Liver (tissue), 3 donors: ENCODE measurements at regions not wholly inside any gene's neighbourhood (a gene's known extent, or its start where the extent isn't known, plus 50 kb on each side); places are given as distances from the start of the nearest gene placed in this dataset.

Source experiments
- GABPA ChIP-seq, 2 donors: IDR thresholded peaks in 1 of 2; conservative IDR thresholded peaks in 1 of 2; 2 replicates each; pipeline ENCODE4 v1.6.1; 2016; ENCODE audit warnings: antibody characterized with exemption in 2 of 2, mild to moderate bottlenecking in 1 of 2, moderate library complexity in 1 of 2
- JUND ChIP-seq, 2 donors: IDR thresholded peaks; 2 replicates each; pipeline ENCODE4 v1.6.1; 2016; ENCODE audit warnings: antibody characterized with exemption in 2 of 2
- RAD21 ChIP-seq, 2 donors: IDR thresholded peaks; 2 replicates each; pipeline ENCODE4 v1.6.1; 2016; ENCODE audit warnings: antibody characterized with exemption in 2 of 2, mild to moderate bottlenecking in 2 of 2
- SP1 ChIP-seq: IDR thresholded peaks from 2 replicates; pipeline ENCODE4 v1.6.1; 2018; ENCODE audit warnings: antibody characterized with exemption, mild to moderate bottlenecking
- TF ChIP-seq, protein P1 (sequence below): fragments of 150-350 bp; IDR thresholded peaks from 2 replicates; pipeline ENCODE4 v1.5.1; 2017; ENCODE audit warnings: improper control_type of control experiment, low read depth, low read length; ENCODE audit not compliant: missing input control
- TF ChIP-seq, protein P2 (sequence below): IDR thresholded peaks from 2 replicates; pipeline ENCODE4 v1.6.1; 2016; ENCODE audit warnings: antibody characterized with exemption, mild to moderate bottlenecking
- TF ChIP-seq, protein P3 (sequence below): IDR thresholded peaks from 2 replicates; pipeline ENCODE4 v1.6.1; 2016; ENCODE audit warnings: antibody characterized with exemption
- donor health status: healthy.
- donor health status: healthy.

DNA sequence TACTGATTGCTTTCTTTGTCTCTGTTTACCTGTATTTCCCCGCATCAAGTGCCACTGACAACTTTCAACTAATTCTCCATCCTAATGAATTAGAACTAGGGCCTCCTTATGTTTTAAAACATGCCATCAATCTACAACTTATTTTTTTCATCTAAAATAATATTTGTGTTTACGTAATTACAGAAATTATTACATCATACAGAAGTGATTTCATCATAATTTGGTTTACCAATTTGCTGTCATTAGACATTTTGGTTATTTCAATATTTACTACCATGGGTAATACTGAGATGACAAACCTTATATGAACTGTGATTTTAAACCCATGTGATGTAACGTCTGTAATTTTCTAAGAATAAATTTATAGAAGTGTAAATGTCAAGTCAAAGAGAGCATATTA lies 468.0 kb upstream of the IL12A start:
- TF ChIP-seq, protein P1, sequence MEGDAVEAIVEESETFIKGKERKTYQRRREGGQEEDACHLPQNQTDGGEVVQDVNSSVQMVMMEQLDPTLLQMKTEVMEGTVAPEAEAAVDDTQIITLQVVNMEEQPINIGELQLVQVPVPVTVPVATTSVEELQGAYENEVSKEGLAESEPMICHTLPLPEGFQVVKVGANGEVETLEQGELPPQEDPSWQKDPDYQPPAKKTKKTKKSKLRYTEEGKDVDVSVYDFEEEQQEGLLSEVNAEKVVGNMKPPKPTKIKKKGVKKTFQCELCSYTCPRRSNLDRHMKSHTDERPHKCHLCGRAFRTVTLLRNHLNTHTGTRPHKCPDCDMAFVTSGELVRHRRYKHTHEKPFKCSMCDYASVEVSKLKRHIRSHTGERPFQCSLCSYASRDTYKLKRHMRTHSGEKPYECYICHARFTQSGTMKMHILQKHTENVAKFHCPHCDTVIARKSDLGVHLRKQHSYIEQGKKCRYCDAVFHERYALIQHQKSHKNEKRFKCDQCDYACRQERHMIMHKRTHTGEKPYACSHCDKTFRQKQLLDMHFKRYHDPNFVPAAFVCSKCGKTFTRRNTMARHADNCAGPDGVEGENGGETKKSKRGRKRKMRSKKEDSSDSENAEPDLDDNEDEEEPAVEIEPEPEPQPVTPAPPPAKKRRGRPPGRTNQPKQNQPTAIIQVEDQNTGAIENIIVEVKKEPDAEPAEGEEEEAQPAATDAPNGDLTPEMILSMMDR = no peak
- no peak for TF ChIP-seq RAD21 (IDR thresholded peaks at IDR 0.05)
- TF ChIP-seq, protein P2, sequence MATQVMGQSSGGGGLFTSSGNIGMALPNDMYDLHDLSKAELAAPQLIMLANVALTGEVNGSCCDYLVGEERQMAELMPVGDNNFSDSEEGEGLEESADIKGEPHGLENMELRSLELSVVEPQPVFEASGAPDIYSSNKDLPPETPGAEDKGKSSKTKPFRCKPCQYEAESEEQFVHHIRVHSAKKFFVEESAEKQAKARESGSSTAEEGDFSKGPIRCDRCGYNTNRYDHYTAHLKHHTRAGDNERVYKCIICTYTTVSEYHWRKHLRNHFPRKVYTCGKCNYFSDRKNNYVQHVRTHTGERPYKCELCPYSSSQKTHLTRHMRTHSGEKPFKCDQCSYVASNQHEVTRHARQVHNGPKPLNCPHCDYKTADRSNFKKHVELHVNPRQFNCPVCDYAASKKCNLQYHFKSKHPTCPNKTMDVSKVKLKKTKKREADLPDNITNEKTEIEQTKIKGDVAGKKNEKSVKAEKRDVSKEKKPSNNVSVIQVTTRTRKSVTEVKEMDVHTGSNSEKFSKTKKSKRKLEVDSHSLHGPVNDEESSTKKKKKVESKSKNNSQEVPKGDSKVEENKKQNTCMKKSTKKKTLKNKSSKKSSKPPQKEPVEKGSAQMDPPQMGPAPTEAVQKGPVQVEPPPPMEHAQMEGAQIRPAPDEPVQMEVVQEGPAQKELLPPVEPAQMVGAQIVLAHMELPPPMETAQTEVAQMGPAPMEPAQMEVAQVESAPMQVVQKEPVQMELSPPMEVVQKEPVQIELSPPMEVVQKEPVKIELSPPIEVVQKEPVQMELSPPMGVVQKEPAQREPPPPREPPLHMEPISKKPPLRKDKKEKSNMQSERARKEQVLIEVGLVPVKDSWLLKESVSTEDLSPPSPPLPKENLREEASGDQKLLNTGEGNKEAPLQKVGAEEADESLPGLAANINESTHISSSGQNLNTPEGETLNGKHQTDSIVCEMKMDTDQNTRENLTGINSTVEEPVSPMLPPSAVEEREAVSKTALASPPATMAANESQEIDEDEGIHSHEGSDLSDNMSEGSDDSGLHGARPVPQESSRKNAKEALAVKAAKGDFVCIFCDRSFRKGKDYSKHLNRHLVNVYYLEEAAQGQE = no peak
- TF ChIP-seq GABPA (IDR thresholded peaks at IDR 0.05 in 1 of 2, conservative IDR thresholded peaks at IDR 0.05 in 1 of 2) = no peak
- no peak for TF ChIP-seq SP1
- TF ChIP-seq, protein P3, sequence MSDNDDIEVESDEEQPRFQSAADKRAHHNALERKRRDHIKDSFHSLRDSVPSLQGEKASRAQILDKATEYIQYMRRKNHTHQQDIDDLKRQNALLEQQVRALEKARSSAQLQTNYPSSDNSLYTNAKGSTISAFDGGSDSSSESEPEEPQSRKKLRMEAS = no peak
- no peak for TF ChIP-seq JUND (IDR thresholded peaks at IDR 0.05)
